ENCODE measurements at regions not wholly inside any gene's neighbourhood (a gene's known extent, or its start where the extent isn't known, plus 50 kb on each side); places are given as distances from the start of the nearest gene placed in this dataset.
"Not testable (repeated sequence)": the region's sequence is repeated elsewhere in the genome, so short reads cannot be mapped to it uniquely, and the experiment has no call there.

DNA sequence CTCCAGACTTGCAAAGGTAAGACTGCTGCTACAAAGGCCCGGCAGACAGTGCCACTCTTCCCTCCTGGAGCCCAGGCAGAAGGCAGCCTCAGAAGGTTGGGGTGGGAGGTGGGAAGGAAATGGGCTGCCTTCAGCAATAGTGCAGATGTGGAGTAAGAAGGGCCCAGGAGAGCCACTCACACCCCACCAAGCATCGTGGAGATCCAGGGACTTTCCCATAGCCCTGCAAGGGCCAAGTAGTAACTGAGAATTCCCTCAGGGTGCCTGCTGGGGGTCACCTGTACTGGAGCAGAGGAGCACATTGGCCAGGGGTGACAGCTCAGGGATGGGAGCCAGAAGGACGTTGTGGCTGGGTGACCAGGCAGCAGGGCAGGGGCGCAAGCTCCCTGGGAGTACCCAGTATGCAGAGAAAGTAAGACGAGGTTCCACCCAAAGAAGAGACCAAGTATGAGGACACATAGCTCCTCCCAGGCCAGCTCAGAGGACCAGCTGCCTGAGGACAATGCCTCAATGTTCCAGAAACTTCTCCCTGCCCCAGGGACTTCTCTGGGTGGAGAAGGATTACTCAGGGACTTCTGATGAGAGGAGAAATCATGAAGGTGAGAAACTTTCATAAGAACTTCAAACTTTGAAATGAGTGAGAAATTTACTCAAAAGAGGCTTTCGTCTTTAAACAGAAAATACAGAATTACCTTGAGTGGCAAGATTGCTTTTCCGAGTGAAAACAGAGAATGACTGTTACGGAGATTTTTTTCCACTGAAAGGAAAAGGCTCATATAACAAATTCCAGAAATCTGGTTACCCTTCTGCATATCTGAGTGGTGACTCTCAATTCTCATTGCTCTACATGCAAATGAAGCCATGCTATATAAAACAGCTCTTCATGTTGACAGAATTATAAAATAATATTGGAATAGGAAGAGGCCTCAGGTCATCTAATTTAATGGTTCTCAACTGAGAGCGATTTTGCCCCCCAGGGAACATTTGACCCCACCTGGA is 87.9 kb upstream of the TRIO start:
- DNase-seq (ENCODE audit: low read depth): no peak

GRCh38 chr5:14054111-14054854 is 88.9 kb upstream of the TRIO start:
- DNase-seq (ENCODE audit: low read depth): no peak

DNA sequence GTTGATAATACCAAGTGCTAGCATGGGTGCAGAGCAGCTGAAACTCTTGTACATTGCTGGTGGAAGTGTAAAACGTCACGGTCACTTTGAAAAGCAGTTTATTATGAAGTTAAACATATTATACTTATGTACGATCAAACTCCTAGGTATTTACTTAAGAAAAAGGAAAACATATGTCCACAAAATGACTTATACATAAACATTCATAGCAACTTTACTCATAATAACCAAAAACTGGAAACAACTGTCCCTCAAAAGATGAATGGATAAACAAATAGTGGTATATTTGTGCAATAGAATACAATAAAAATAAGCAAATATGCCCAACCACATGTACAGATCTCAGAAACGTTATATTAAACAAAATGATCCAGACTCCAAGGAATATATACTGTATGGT is 92.3 kb upstream of the TRIO start:
- DNase-seq (ENCODE audit: low read depth): no peak

DNA sequence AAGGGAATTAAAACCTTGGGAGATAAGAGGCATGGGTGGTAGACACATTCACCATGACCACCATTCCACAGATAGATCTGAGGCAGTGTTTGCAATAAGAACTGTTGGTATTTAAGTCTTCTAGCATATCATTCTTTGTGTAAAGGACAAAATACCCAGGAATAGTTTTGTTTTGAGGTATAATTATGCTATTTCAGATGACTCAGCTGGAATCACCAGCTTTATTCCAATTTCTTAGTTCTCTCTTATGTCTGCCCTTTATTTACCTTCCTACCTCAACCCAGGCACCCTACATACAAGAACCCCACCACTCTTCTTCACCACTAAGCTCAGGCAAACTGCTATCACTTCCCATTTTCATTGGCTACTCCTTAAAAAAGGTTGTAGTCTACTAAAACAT is 94.7 kb upstream of the TRIO start:
- no peak for DNase-seq (ENCODE audit: low read depth)

- DNase-seq (ENCODE audit: low read depth): no peak
Measured at GRCh38 chr5:14041528-14042192, 97.2 kb upstream of the DNAH5 start.

GRCh38 chr5:14040542-14040941 is 96.1 kb upstream of the DNAH5 start:
- no peak for DNase-seq (ENCODE audit: low read depth)

GRCh38 chr5:14039576-14039975 is 95.1 kb upstream of the DNAH5 start:
- DNase-seq (ENCODE audit: low read depth): no peak

GRCh38 chr5:14039063-14039462 is 94.6 kb upstream of the DNAH5 start:
- no peak for DNase-seq (ENCODE audit: low read depth)

GRCh38 chr5:14038341-14038959 is 94.0 kb upstream of the DNAH5 start:
- no peak for DNase-seq (ENCODE audit: low read depth)

GRCh38 chr5:14036947-14037346 is 92.5 kb upstream of the DNAH5 start:
- no peak for DNase-seq (ENCODE audit: low read depth)

DNA sequence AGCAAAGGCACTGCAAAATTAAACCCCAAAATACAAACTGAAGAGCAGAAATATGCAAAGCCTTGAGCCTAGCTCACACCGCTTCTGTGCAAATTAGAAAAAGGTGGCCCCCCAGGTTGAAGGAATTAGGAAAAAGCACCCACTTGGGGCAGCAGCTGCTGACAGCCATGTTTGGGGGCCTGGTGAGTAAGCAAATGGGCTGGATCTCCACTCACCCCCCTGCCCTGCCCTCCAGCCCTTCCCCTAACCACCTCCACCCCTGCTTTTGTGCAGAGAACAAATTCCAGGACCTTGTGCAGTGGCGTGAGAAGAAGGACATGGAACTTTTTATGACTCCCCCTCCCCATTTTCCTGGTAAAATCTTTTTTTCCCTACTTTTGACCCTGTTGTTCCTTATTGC is 92.0 kb upstream of the DNAH5 start:
- no peak for DNase-seq (ENCODE audit: low read depth)

GRCh38 chr5:14035859-14036503 is 91.5 kb upstream of the DNAH5 start:
- no peak for DNase-seq (ENCODE audit: low read depth)

GRCh38 chr5:14034963-14035362 is 90.5 kb upstream of the DNAH5 start:
- DNase-seq (ENCODE audit: low read depth): no peak

DNA sequence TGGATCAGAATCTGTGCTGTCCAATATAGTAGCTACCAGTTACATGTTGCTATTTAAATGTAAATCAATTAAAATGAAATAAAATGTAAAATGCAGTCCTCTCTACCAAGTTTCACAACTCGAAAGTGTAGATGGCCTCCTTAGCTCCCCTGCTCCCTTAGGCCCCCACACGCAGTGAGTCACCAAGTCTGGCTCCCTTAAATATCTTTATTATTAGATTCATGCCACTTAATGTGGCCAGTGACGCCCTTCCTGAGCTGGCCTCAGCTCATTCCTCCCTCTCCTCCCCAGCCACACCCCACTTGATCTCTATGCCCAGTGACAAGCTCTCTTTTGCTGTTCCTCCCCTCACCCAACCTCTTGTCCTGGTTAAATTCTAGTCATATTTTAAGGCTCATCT is 88.4 kb upstream of the DNAH5 start:
- no peak for DNase-seq (ENCODE audit: low read depth)

- DNase-seq (ENCODE audit: low read depth): no peak
Measured at GRCh38 chr5:14028938-14029584, 84.6 kb upstream of the DNAH5 start.

- no peak for DNase-seq (ENCODE audit: low read depth)
Measured at GRCh38 chr5:14028188-14028587, 83.7 kb upstream of the DNAH5 start.

- DNase-seq (ENCODE audit: low read depth): no peak
Measured at GRCh38 chr5:14025569-14026286, 81.2 kb upstream of the DNAH5 start.

GRCh38 chr5:14022971-14023370 is 78.5 kb upstream of the DNAH5 start:
- no peak for DNase-seq (ENCODE audit: low read depth)

DNA sequence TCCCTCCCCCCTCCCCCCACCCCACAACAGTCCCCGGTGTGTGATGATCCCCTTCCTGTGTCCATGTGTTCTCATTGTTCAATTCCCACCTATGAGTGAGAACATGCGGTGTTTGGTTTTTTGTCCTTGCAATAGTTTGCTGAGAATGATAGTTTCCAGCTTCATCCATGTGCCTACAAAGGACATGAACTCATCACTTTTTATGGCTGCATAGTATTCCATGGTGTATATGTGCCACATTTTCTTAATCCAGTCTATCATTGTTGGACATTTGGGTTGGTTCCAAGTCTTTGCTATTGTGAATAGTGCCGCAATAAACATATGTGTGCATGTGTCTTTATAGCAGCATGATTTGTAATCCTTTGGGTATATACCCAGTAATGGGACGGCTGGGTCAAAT is 76.5 kb upstream of the DNAH5 start:
- not testable (repeated sequence) for DNase-seq (ENCODE audit: low read depth)

GRCh38 chr5:14019768-14020290 is 75.3 kb upstream of the DNAH5 start:
- no peak for DNase-seq (ENCODE audit: low read depth)

Data from stimulated activated CD8-positive, alpha-beta memory T cell treated with anti-CD3 and anti-CD28 coated beads, Interleukin-7, amount 100 ng/mL, for 24 hours (primary cell).